ENCODE measurements at regions not wholly inside any gene's neighbourhood (a gene's known extent, or its start where the extent isn't known, plus 50 kb on each side); places are given as distances from the start of the nearest gene placed in this dataset.

DNA sequence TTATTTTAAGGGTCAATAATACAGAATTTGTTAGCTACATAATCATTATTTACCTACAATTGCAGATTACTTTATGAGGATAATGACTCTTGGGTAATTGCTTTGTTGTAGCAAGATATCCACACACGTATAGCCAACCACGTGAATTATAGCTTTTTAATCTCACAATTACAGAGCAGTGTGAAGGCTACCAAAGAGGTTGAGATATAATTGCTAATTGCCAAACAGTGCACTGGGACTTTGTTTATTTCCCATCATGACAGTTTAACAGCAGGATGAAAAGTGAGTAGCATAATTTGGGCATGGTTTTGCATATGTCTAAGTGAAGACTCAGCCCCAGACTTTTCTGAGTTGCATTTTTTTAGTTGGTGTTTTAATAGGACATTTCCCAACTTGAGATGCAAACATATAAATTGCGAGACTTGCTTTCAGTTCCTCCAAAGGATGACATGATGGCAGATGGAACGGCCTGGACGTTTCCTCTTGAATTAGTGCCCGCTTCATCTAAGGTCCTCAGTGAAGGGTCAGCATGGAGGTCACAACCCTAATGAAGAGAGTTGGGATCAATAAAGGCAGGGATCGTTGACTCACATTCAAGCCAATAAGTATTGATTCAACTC is 180.7 kb upstream of the GPR26 start:
- TF ChIP-seq HDGF (IDR thresholded peaks at IDR 0.05; ENCODE audit: borderline replicate concordance) (no peak), FOXA1 (IDR thresholded peaks at IDR 0.05) (no peak)

Data from HEK293T (cell line).